GM23338 (cell line): ENCODE measurements at regions not wholly inside any gene's neighbourhood (a gene's known extent, or its start where the extent isn't known, plus 50 kb on each side); places are given as distances from the start of the nearest gene placed in this dataset.

Experiments used
- ATAC-seq: fragments of 200-7000 bp; cut with Tn5 transposase; 3 replicates; pipeline ENCODE4 v1.9.1; 2020
- DNase-seq: peaks from one replicate; pipeline ENCODE4 v3.0.0-alpha.2; 2015; ENCODE audit warnings: low spot score
- H2AFZ ChIP-seq: fragments of 200-600 bp; sonication (generic); 2 replicates; pipeline ENCODE4 v1.8.0; 2016; ENCODE audit warnings: antibody characterized with exemption, mild to moderate bottlenecking, moderate library complexity
- H3F3A ChIP-seq: fragments of 200-600 bp; sonication (generic); replicated peaks from 2 replicates; pipeline ENCODE4 v1.8.0; 2017; ENCODE audit warnings: antibody characterized with exemption, mixed run types, low read depth
- H3K27ac ChIP-seq: fragments of 200-600 bp; sonication (generic); 2 replicates; pipeline ENCODE4 v1.6.1; 2016; ENCODE audit warnings: low read depth
- H3K27me3 ChIP-seq: fragments of 200-600 bp; sonication (generic); 2 replicates; pipeline ENCODE4 v1.8.0; 2016; ENCODE audit warnings: mild to moderate bottlenecking, mixed run types, moderate library complexity; ENCODE audit not compliant: insufficient read depth
- H3K36me3 ChIP-seq: fragments of 200-600 bp; sonication (generic); 2 replicates; pipeline ENCODE4 v1.8.0; 2016; ENCODE audit warnings: mild to moderate bottlenecking; ENCODE audit not compliant: insufficient read depth
- H3K4me1 ChIP-seq: fragments of 200-600 bp; sonication (generic); 2 replicates; pipeline ENCODE4 v1.8.0; 2016; ENCODE audit warnings: mild to moderate bottlenecking, moderate library complexity; ENCODE audit not compliant: insufficient read depth
- H3K4me2 ChIP-seq: fragments of 200-600 bp; sonication (generic); 2 replicates; pipeline ENCODE4 v1.7.1; 2017; ENCODE audit warnings: mixed run types
- H3K4me3 ChIP-seq: fragments of 200-600 bp; sonication (generic); 2 replicates; pipeline ENCODE4 v1.6.1; 2016; ENCODE audit warnings: mixed run types
- H3K79me2 ChIP-seq: fragments of 200-600 bp; sonication (generic); replicated peaks from 2 replicates; pipeline ENCODE4 v1.8.0; 2017; ENCODE audit warnings: mild to moderate bottlenecking; ENCODE audit not compliant: insufficient read depth
- H3K9me2 ChIP-seq: fragments of 200-600 bp; sonication (generic); 2 replicates; pipeline ENCODE4 v1.8.0; 2017; ENCODE audit not compliant: insufficient read depth
- H4K20me1 ChIP-seq: fragments of 200-600 bp; sonication (generic); replicated peaks from 2 replicates; pipeline ENCODE4 v1.8.0; 2017; ENCODE audit warnings: mild to moderate bottlenecking; ENCODE audit not compliant: insufficient read depth
- H3K27ac Mint-ChIP-seq: 2 replicates; pipeline ENCODE4 v1.8.0; 2020; ENCODE audit warnings: inconsistent platforms, mild to moderate bottlenecking, moderate library complexity, mixed read lengths
- H3K27me3 Mint-ChIP-seq: 3 replicates; pipeline ENCODE4 v1.8.0; 2022; ENCODE audit warnings: low read depth, mild to moderate bottlenecking, moderate library complexity, mixed read lengths, inconsistent platforms; ENCODE audit not compliant: insufficient read depth, poor library complexity
- H3K36me3 Mint-ChIP-seq: 3 replicates; pipeline ENCODE4 v1.8.0; 2021; ENCODE audit warnings: low read depth, mild to moderate bottlenecking, inconsistent platforms, moderate library complexity, mixed read lengths
- H3K4me1 Mint-ChIP-seq: 3 replicates; pipeline ENCODE4 v1.8.0; 2020; ENCODE audit warnings: mild to moderate bottlenecking, inconsistent platforms, mixed read lengths
- H3K4me3 Mint-ChIP-seq: 3 replicates; pipeline ENCODE4 v1.8.0; 2021; ENCODE audit warnings: moderate library complexity, mild to moderate bottlenecking, inconsistent platforms, mixed read lengths
- H3K9me3 Mint-ChIP-seq: 3 replicates; pipeline ENCODE4 v1.8.0; 2020; ENCODE audit warnings: moderate library complexity, mild to moderate bottlenecking, inconsistent platforms, mixed read lengths
- CTCF ChIP-seq, 2 experiments: fragments of 200-600 bp in 1 of 2; sonication (generic) in 1 of 2; conservative IDR thresholded peaks; 2 replicates each; pipeline versions ENCODE4 v1.5.1 to v1.6.1; 2016 to 2017; ENCODE audit warnings: antibody characterized with exemption in 2 of 2, low read depth in 2 of 2, mild to moderate bottlenecking in 2 of 2, moderate library complexity in 1 of 2
- ETS1 ChIP-seq: IDR thresholded peaks from 2 replicates; pipeline ENCODE4 v1.6.1; 2016; ENCODE audit warnings: antibody characterized with exemption
- EZH2phosphoT487 ChIP-seq: fragments of 200-600 bp; sonication (generic); IDR thresholded peaks from one replicate; pipeline ENCODE4 v1.8.1; 2018; ENCODE audit warnings: antibody characterized with exemption; ENCODE audit not compliant: unreplicated experiment
- JUNB ChIP-seq: IDR thresholded peaks from one replicate; pipeline ENCODE4 v1.6.1; 2016; ENCODE audit warnings: antibody characterized with exemption; ENCODE audit not compliant: unreplicated experiment
- POLR2AphosphoS5 ChIP-seq: IDR thresholded peaks from 2 replicates; pipeline ENCODE4 v1.6.1; 2016; ENCODE audit warnings: antibody characterized with exemption, low read depth
- REST ChIP-seq: IDR thresholded peaks from one replicate; pipeline ENCODE4 v1.6.1; 2018; ENCODE audit warnings: antibody characterized with exemption; ENCODE audit not compliant: unreplicated experiment
- ZNF462 ChIP-seq: fragments of 250-450 bp; sonication (Bioruptor Pico); IDR thresholded peaks from 2 replicates; pipeline ENCODE4 v1.5.0; 2020; ENCODE audit warnings: mild to moderate bottlenecking, moderate library complexity

GRCh38 chr4:79748835-79749234 is 324.2 kb downstream of the ANTXR2 start:
- Mint-ChIP-seq H3K4me3 (no peak overlapping the region), H3K9me3 (no peaks in the 10 kb centered on the region), H3K36me3 (no peaks in the 10 kb centered on the region), H3K4me1 (no peaks in the 10 kb centered on the region), H3K27me3 (peaks cover 4% of the 10 kb centered on the region), H3K27ac (no peak overlapping the region)
- DNase-seq (no peak), ATAC-seq (no peak)
- no peaks in the 10 kb centered on the region for H3F3A ChIP-seq
- H3K27me3 ChIP-seq: no peaks in the 10 kb centered on the region
- H3K36me3 ChIP-seq: no peaks in the 10 kb centered on the region
- no peak overlapping the region for H3K4me2 ChIP-seq
- H3K79me2 ChIP-seq: no peaks in the 10 kb centered on the region
- no peak overlapping the region for H3K27ac ChIP-seq
- H2AFZ ChIP-seq: no peak overlapping the region
- no peak overlapping the region for H3K4me3 ChIP-seq
- H4K20me1 ChIP-seq: no peaks in the 10 kb centered on the region
- H3K4me1 ChIP-seq: no peaks in the 10 kb centered on the region
- no peak for TF ChIP-seq ZNF462 (CRISPR knock-in tag)
- no peak for TF ChIP-seq CTCF (conservative IDR thresholded peaks at IDR 0.05; ENCODE audit: low read depth in 2 of 2)
- no peak for TF ChIP-seq POLR2AphosphoS5
- no peak for TF ChIP-seq EZH2phosphoT487
- TF ChIP-seq ETS1: no peak
- no peak for TF ChIP-seq JUNB
- TF ChIP-seq REST: no peak
- H3K9me2 ChIP-seq: no peaks in the 10 kb centered on the region; the same call in 1 of the 2 replicates
